SK-N-SH treated with all-trans-retinoic acid at 6 μM for 48 hours (cell line): ENCODE measurements at regions not wholly inside any gene's neighbourhood (a gene's known extent, or its start where the extent isn't known, plus 50 kb on each side); places are given as distances from the start of the nearest gene placed in this dataset.

ENCODE experiments used
- ATAC-seq: fragments of 200-7000 bp; cut with Tn5 transposase; 3 replicates; pipeline ENCODE4 v1.9.1; 2020; ENCODE audit warnings: mild to moderate bottlenecking, moderate library complexity
- ARNTL ChIP-seq: fragments of 450-650 bp; formaldehyde crosslinking; IDR thresholded peaks from 2 replicates; pipeline ENCODE4 v1.5.0; 2020; ENCODE audit warnings: low read depth, mild to moderate bottlenecking, moderate library complexity, borderline replicate concordance
- BACH2 ChIP-seq: fragments of 250-450 bp; sonication (Bioruptor Pico); IDR thresholded peaks from 2 replicates; pipeline ENCODE4 v1.9.0; 2021; ENCODE audit warnings: mild to moderate bottlenecking, borderline replicate concordance
- ESRRG ChIP-seq: fragments of 250-450 bp; sonication (Bioruptor Pico); IDR thresholded peaks from 2 replicates; pipeline ENCODE4 v1.6.1; 2021; ENCODE audit warnings: mild to moderate bottlenecking
- GLIS3 ChIP-seq: fragments of 250-450 bp; sonication (Bioruptor Pico); IDR thresholded peaks from 2 replicates; pipeline ENCODE4 v1.5.0; 2020; ENCODE audit warnings: mild to moderate bottlenecking, moderate library complexity
- ISL1 ChIP-seq: fragments of 250-450 bp; sonication (Bioruptor Pico); IDR thresholded peaks from 2 replicates; pipeline ENCODE4 v2.1.2; 2022; ENCODE audit warnings: mild to moderate bottlenecking, moderate library complexity
- OSR1 ChIP-seq: fragments of 250-450 bp; sonication (Bioruptor Pico); IDR thresholded peaks from 2 replicates; pipeline ENCODE4 v1.8.0; 2022; ENCODE audit warnings: moderate library complexity, mild to moderate bottlenecking, inconsistent platforms
- PPARA ChIP-seq: fragments of 250-450 bp; sonication (Bioruptor Pico); IDR thresholded peaks from 2 replicates; pipeline ENCODE4 v1.5.0; 2020; ENCODE audit warnings: mild to moderate bottlenecking, borderline replicate concordance
- RARB ChIP-seq: fragments of 250-450 bp; sonication (Bioruptor Pico); IDR thresholded peaks from 2 replicates; pipeline ENCODE4 v1.8.0; 2021; ENCODE audit warnings: mild to moderate bottlenecking, moderate library complexity
- SNAI2 ChIP-seq: fragments of 250-450 bp; sonication (Bioruptor Pico); IDR thresholded peaks from 2 replicates; pipeline ENCODE4 v1.5.0; 2020; ENCODE audit warnings: mild to moderate bottlenecking, moderate library complexity
- TCF4 ChIP-seq: fragments of 250-450 bp; sonication (Bioruptor Pico); IDR thresholded peaks from 2 replicates; pipeline ENCODE4 v1.8.0; 2021; ENCODE audit warnings: mild to moderate bottlenecking, moderate library complexity, borderline replicate concordance
- TOX ChIP-seq: fragments of 250-450 bp; sonication (Bioruptor Pico); IDR thresholded peaks from 2 replicates; pipeline ENCODE4 v1.8.0; 2021; ENCODE audit warnings: mild to moderate bottlenecking, moderate library complexity, borderline replicate concordance
- ZC3H10 ChIP-seq: fragments of 250-450 bp; sonication (Bioruptor Pico); IDR thresholded peaks from 2 replicates; pipeline ENCODE4 v1.5.1; 2021; ENCODE audit warnings: mild to moderate bottlenecking, moderate library complexity
- ZFP3 ChIP-seq: fragments of 250-450 bp; sonication (Bioruptor Pico); IDR thresholded peaks from 2 replicates; pipeline ENCODE4 v1.5.0; 2020; ENCODE audit warnings: mild to moderate bottlenecking, moderate library complexity
- ZFP30 ChIP-seq: fragments of 450-650 bp; formaldehyde crosslinking; IDR thresholded peaks from 2 replicates; pipeline ENCODE4 v1.5.0; 2022; ENCODE audit warnings: mild to moderate bottlenecking, moderate library complexity
- ZNF565 ChIP-seq: fragments of 450-650 bp; formaldehyde crosslinking; conservative IDR thresholded peaks from 2 replicates; pipeline ENCODE4 v1.5.0; 2020; ENCODE audit warnings: low read depth, mild to moderate bottlenecking, moderate library complexity
- ZNF70 ChIP-seq: fragments of 450-650 bp; formaldehyde crosslinking; IDR thresholded peaks from 2 replicates; pipeline ENCODE4 v1.5.0; 2020; ENCODE audit warnings: mild to moderate bottlenecking, moderate library complexity
- ZNF8 ChIP-seq: fragments of 450-650 bp; formaldehyde crosslinking; IDR thresholded peaks from 2 replicates; pipeline ENCODE4 v1.5.0; 2020; ENCODE audit warnings: mild to moderate bottlenecking, moderate library complexity
- TF ChIP-seq, protein P1 (sequence below): fragments of 250-450 bp; sonication (Bioruptor Pico); IDR thresholded peaks from 2 replicates; pipeline ENCODE4 v1.8.0; 2021; ENCODE audit warnings: low read depth, mild to moderate bottlenecking, moderate library complexity, borderline replicate concordance
- TF ChIP-seq, protein P2 (sequence below): fragments of 250-450 bp; sonication (Bioruptor Pico); IDR thresholded peaks from 2 replicates; pipeline ENCODE4 v1.5.1; 2020; ENCODE audit warnings: low read depth, mild to moderate bottlenecking, moderate library complexity
- TF ChIP-seq, protein P3 (sequence below): fragments of 250-450 bp; sonication (Bioruptor Pico); IDR thresholded peaks from 2 replicates; pipeline ENCODE4 v1.8.0; 2020; ENCODE audit warnings: mild to moderate bottlenecking, moderate library complexity, borderline replicate concordance
- TF ChIP-seq, protein P4 (sequence below): fragments of 250-450 bp; sonication (Bioruptor Pico); IDR thresholded peaks from 2 replicates; pipeline ENCODE4 v1.5.1; 2021; ENCODE audit warnings: mild to moderate bottlenecking, moderate library complexity
- TF ChIP-seq, protein P5 (sequence below): fragments of 250-450 bp; sonication (Bioruptor Pico); IDR thresholded peaks from 2 replicates; pipeline ENCODE4 v1.5.0; 2020; ENCODE audit warnings: mild to moderate bottlenecking, moderate library complexity

DNA sequence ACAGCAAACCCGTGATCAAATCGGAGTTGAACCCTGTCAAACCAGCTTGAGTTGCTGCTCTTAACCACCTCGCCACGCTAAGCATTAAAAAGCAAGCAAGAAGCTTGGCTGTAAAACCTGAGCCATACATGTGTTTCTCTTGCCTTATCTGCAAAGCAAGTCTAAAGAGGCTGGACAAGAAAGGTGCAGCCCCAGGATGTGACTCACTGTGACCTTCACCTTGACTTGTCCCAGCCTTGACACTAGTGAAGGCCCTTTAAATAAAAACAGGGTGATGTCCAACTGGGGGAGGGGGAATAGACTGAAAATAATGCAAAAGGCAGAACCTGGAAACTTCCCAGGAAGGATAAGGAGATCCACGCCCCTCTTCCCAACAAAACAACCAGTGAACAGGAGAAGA, 127.6 kb upstream of the NPAS2 start:
- TF ChIP-seq RARB (no peak), OSR1 (CRISPR knock-in tag) (no peak), ZNF70 (no peak), GLIS3 (CRISPR knock-in tag) (no peak), SNAI2 (CRISPR knock-in tag) (no peak), ZFP30 (CRISPR knock-in tag) (no peak), BACH2 (no peak), ZC3H10 (CRISPR knock-in tag) (no peak), ZFP3 (no peak), ESRRG (no peak), ZNF565 (CRISPR knock-in tag) (no peak), PPARA (CRISPR knock-in tag) (no peak), ZNF8 (CRISPR knock-in tag) (no peak)
- TF ChIP-seq, protein P1, sequence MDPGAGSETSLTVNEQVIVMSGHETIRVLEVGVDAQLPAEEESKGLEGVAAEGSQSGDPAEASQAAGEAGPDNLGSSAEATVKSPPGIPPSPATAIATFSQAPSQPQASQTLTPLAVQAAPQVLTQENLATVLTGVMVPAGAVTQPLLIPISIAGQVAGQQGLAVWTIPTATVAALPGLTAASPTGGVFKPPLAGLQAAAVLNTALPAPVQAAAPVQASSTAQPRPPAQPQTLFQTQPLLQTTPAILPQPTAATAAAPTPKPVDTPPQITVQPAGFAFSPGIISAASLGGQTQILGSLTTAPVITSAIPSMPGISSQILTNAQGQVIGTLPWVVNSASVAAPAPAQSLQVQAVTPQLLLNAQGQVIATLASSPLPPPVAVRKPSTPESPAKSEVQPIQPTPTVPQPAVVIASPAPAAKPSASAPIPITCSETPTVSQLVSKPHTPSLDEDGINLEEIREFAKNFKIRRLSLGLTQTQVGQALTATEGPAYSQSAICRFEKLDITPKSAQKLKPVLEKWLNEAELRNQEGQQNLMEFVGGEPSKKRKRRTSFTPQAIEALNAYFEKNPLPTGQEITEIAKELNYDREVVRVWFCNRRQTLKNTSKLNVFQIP, result no peak
- TF ChIP-seq, protein P2, sequence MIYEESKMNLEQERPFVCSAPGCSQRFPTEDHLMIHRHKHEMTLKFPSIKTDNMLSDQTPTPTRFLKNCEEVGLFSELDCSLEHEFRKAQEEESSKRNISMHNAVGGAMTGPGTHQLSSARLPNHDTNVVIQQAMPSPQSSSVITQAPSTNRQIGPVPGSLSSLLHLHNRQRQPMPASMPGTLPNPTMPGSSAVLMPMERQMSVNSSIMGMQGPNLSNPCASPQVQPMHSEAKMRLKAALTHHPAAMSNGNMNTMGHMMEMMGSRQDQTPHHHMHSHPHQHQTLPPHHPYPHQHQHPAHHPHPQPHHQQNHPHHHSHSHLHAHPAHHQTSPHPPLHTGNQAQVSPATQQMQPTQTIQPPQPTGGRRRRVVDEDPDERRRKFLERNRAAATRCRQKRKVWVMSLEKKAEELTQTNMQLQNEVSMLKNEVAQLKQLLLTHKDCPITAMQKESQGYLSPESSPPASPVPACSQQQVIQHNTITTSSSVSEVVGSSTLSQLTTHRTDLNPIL (CRISPR knock-in tag), result no peak
- TF ChIP-seq, protein P3, sequence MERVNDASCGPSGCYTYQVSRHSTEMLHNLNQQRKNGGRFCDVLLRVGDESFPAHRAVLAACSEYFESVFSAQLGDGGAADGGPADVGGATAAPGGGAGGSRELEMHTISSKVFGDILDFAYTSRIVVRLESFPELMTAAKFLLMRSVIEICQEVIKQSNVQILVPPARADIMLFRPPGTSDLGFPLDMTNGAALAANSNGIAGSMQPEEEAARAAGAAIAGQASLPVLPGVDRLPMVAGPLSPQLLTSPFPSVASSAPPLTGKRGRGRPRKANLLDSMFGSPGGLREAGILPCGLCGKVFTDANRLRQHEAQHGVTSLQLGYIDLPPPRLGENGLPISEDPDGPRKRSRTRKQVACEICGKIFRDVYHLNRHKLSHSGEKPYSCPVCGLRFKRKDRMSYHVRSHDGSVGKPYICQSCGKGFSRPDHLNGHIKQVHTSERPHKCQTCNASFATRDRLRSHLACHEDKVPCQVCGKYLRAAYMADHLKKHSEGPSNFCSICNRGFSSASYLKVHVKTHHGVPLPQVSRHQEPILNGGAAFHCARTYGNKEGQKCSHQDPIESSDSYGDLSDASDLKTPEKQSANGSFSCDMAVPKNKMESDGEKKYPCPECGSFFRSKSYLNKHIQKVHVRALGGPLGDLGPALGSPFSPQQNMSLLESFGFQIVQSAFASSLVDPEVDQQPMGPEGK (CRISPR knock-in tag), result no peak
- no peak for ATAC-seq

DNA sequence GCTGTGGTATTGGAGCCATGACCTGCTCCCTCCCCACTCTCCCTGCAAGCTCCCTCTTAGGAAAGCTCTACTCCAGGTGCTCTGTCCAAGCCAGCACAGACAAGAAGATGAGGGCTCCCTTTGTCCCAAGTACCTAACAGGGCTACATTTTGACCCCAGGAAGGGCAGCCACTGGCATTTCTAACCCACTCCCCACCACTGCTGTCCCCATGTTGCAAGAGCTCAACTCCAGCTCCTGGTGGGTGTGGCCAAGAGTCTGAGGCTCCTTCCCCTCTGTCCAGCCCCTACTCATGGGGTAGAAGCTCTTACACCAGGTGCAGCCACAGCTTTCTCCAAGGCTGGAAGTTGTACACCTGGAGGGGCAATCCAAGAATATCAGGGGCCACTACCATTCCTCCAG, 127.0 kb upstream of the NPAS2 start:
- ATAC-seq, result no peak
- TF ChIP-seq ARNTL (CRISPR knock-in tag) (no peak), GLIS3 (CRISPR knock-in tag) (no peak), ZNF8 (CRISPR knock-in tag) (no peak), TOX (CRISPR knock-in tag) (no peak), TCF4 (CRISPR knock-in tag) (no peak), ZNF70 (no peak), ZFP30 (CRISPR knock-in tag) (no peak), ESRRG (no peak), OSR1 (CRISPR knock-in tag) (no peak), ZC3H10 (CRISPR knock-in tag) (no peak), PPARA (CRISPR knock-in tag) (no peak), SNAI2 (CRISPR knock-in tag) (no peak), BACH2 (no peak)
- TF ChIP-seq, protein P4, sequence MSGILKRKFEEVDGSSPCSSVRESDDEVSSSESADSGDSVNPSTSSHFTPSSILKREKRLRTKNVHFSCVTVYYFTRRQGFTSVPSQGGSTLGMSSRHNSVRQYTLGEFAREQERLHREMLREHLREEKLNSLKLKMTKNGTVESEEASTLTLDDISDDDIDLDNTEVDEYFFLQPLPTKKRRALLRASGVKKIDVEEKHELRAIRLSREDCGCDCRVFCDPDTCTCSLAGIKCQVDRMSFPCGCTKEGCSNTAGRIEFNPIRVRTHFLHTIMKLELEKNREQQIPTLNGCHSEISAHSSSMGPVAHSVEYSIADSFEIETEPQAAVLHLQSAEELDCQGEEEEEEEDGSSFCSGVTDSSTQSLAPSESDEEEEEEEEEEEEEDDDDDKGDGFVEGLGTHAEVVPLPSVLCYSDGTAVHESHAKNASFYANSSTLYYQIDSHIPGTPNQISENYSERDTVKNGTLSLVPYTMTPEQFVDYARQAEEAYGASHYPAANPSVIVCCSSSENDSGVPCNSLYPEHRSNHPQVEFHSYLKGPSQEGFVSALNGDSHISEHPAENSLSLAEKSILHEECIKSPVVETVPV (CRISPR knock-in tag), result no peak
- TF ChIP-seq, protein P5, sequence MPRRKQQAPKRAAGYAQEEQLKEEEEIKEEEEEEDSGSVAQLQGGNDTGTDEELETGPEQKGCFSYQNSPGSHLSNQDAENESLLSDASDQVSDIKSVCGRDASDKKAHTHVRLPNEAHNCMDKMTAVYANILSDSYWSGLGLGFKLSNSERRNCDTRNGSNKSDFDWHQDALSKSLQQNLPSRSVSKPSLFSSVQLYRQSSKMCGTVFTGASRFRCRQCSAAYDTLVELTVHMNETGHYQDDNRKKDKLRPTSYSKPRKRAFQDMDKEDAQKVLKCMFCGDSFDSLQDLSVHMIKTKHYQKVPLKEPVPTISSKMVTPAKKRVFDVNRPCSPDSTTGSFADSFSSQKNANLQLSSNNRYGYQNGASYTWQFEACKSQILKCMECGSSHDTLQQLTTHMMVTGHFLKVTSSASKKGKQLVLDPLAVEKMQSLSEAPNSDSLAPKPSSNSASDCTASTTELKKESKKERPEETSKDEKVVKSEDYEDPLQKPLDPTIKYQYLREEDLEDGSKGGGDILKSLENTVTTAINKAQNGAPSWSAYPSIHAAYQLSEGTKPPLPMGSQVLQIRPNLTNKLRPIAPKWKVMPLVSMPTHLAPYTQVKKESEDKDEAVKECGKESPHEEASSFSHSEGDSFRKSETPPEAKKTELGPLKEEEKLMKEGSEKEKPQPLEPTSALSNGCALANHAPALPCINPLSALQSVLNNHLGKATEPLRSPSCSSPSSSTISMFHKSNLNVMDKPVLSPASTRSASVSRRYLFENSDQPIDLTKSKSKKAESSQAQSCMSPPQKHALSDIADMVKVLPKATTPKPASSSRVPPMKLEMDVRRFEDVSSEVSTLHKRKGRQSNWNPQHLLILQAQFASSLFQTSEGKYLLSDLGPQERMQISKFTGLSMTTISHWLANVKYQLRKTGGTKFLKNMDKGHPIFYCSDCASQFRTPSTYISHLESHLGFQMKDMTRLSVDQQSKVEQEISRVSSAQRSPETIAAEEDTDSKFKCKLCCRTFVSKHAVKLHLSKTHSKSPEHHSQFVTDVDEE (CRISPR knock-in tag), result no peak

DNA sequence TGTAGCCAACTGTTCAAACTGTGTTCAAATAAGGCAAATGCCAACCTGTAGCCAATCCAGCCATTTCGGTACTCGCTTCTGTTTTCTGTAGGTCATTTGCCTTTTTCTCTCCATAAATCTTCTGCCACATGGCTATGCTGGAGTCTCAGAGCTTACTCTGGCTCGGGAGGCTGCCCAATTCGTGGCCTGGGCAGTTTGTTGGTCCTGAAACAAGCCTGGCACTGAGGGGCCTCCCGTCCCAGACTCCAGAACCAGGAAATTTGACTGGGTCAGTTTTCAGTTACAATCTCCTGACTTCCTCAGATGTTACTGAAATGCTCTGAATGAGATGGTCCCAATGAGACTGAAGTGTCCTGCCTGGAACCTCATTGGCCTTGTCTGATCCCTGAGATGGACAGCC, 120.8 kb upstream of the NPAS2 start:
- no peak for ATAC-seq
- no peak for TF ChIP-seq SNAI2 (CRISPR knock-in tag)
- TF ChIP-seq, protein P2 (CRISPR knock-in tag), result no peak
- no peak for TF ChIP-seq ISL1 (CRISPR knock-in tag)
- TF ChIP-seq PPARA (CRISPR knock-in tag), result no peak
- TF ChIP-seq ZNF565 (CRISPR knock-in tag), result no peak
- no peak for TF ChIP-seq TCF4 (CRISPR knock-in tag)
- no peak for TF ChIP-seq ZNF8 (CRISPR knock-in tag)
- TF ChIP-seq ESRRG, result no peak
- TF ChIP-seq OSR1 (CRISPR knock-in tag), result no peak
- TF ChIP-seq, protein P4 (CRISPR knock-in tag), result no peak
- TF ChIP-seq ZFP30 (CRISPR knock-in tag), result no peak
- no peak for TF ChIP-seq RARB
- TF ChIP-seq GLIS3 (CRISPR knock-in tag), result no peak
- TF ChIP-seq, protein P5 (CRISPR knock-in tag), result no peak
